ENCODE measurements at regions not wholly inside any gene's neighbourhood (a gene's known extent, or its start where the extent isn't known, plus 50 kb on each side); places are given as distances from the start of the nearest gene placed in this dataset.

- Histone ChIP-seq H3K36me3 (ENCODE audit: control insufficient read depth, insufficient read depth, low read length) (no peaks in the 10 kb centered on the region), H3K4me3 (ENCODE audit: low read depth, low read length) (no peak overlapping the region), H3K27me3 (ENCODE audit: control insufficient read depth, insufficient read depth, low read length) (no peaks in the 10 kb centered on the region)
- TF ChIP-seq, protein P1, sequence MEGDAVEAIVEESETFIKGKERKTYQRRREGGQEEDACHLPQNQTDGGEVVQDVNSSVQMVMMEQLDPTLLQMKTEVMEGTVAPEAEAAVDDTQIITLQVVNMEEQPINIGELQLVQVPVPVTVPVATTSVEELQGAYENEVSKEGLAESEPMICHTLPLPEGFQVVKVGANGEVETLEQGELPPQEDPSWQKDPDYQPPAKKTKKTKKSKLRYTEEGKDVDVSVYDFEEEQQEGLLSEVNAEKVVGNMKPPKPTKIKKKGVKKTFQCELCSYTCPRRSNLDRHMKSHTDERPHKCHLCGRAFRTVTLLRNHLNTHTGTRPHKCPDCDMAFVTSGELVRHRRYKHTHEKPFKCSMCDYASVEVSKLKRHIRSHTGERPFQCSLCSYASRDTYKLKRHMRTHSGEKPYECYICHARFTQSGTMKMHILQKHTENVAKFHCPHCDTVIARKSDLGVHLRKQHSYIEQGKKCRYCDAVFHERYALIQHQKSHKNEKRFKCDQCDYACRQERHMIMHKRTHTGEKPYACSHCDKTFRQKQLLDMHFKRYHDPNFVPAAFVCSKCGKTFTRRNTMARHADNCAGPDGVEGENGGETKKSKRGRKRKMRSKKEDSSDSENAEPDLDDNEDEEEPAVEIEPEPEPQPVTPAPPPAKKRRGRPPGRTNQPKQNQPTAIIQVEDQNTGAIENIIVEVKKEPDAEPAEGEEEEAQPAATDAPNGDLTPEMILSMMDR (IDR thresholded peaks at IDR 0.05; ENCODE audit: insufficient read depth, low read length, poor library complexity, severe bottlenecking) = no peak
- no peak for DNase-seq (ENCODE audit: low read depth)
These were observed 101.3 kb upstream of the DPH6 start for GRCh38 chr15:35647303-35647702.

- Histone ChIP-seq H3K27me3 (ENCODE audit: control insufficient read depth, insufficient read depth, low read length) (no peaks in the 10 kb centered on the region), H3K4me3 (ENCODE audit: low read depth, low read length) (no peak overlapping the region), H3K36me3 (ENCODE audit: control insufficient read depth, insufficient read depth, low read length) (no peaks in the 10 kb centered on the region)
- TF ChIP-seq, protein P1 (IDR thresholded peaks at IDR 0.05; ENCODE audit: insufficient read depth, low read length, poor library complexity, severe bottlenecking) = no peak
- DNase-seq (ENCODE audit: low read depth) = no peak
These were observed 103.0 kb upstream of the DPH6 start for GRCh38 chr15:35648941-35649340.

DNA sequence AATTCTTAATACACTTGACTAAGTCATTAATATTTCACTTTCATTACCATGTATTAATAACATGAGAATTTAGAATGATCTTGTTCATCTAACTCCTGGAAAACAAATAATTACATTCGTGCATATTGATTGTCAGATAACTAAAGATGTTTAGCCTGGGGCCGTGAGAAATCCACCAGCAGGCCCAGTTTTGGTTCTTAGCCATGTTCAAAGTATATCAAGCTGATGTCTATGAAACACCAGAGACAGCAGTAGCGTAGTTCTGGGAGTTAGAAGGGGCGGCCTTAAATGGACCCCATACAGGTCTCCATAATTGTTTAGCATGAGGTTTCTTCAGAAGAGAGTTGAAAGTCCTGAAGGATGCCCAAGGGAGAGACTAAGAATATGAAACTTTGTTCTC lies 103.6 kb upstream of the DPH6 start:
- no peaks in the 10 kb centered on the region for H3K36me3 ChIP-seq (ENCODE audit: control insufficient read depth, insufficient read depth, low read length)
- H3K4me3 ChIP-seq (ENCODE audit: low read depth, low read length) = no peak overlapping the region
- TF ChIP-seq, protein P1 (IDR thresholded peaks at IDR 0.05; ENCODE audit: insufficient read depth, low read length, poor library complexity, severe bottlenecking) = no peak
- DNase-seq (ENCODE audit: low read depth) = no peak
- H3K27me3 ChIP-seq (ENCODE audit: control insufficient read depth, insufficient read depth, low read length) = no peaks in the 10 kb centered on the region

DNA sequence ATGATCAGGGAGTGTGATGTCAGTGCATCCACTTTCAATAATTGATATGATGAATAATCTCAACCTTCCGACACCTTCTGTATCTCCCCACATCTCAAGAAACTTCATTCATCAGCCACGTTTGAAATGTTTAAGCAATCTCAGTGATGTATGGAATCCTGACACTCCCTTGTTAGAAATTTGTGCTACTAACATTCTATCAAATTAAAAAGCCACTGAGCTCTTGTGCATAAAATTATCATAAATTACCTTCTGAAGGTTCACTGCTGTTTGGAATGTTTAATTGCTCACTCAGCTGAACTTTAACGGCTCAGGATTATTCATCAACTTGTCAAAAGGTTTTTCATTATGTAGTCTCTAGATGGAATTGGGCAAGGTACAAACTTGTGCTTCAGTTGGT lies 108.4 kb upstream of the DPH6 start:
- TF ChIP-seq, protein P1 (IDR thresholded peaks at IDR 0.05; ENCODE audit: insufficient read depth, low read length, poor library complexity, severe bottlenecking) = no peak
- H3K4me3 ChIP-seq (ENCODE audit: low read depth, low read length) = no peak overlapping the region
- DNase-seq (ENCODE audit: low read depth) = no peak
- no peaks in the 10 kb centered on the region for H3K36me3 ChIP-seq (ENCODE audit: control insufficient read depth, insufficient read depth, low read length)
- no peaks in the 10 kb centered on the region for H3K27me3 ChIP-seq (ENCODE audit: control insufficient read depth, insufficient read depth, low read length)

DNA sequence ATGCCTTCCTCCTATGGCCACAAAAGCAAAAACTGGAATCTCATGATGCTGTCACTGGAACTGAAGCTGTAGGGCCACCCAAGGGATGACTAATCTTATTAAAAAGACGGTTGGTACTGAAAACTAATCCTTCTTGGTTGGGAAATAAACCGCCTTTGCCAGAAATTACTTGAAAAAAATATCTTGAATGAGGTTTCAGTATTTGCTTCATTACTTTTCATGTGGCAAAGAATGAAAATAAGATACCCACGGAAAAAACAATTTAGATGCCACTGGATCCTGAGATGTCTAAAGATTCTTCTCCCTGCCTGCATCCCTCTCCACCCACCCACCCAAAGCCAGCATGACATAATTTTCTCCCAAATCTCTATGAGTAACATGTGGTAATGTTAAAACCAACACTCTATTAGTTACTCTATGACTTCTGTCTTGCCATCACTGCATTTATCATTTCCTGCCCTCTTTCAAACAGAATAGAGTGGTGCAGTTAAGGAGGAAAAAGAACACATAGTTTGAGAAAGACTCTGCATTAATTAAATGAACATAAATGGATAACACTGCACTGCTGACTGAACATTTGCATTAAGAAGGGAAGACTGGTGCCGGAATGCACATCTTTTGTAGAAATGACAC lies 111.8 kb upstream of the DPH6 start:
- TF ChIP-seq, protein P1 (IDR thresholded peaks at IDR 0.05; ENCODE audit: insufficient read depth, low read length, poor library complexity, severe bottlenecking) = no peak
- Histone ChIP-seq H3K27me3 (ENCODE audit: control insufficient read depth, insufficient read depth, low read length) (no peaks in the 10 kb centered on the region), H3K4me3 (ENCODE audit: low read depth, low read length) (no peak overlapping the region), H3K36me3 (ENCODE audit: control insufficient read depth, insufficient read depth, low read length) (no peaks in the 10 kb centered on the region)
- DNase-seq (ENCODE audit: low read depth) = no peak

DNA sequence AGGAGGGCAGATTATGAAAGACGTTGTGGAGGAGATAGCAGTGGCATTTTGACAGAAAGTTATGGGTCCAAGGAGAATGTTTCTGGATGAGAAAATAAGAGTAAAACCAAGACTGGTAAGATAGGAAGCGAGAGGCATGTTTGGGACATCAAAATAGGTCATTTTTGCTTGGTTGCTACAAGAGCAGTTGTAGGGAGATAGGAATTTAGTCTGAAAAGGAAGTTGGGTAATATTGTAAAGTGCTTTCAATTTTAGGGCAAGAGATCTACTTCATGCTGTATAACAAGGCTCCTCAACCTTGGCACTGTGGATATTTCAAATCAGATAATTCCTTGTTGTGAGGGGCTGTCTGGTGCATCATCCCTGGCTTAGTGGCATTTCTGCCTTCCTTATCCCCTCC lies 118.0 kb upstream of the DPH6 start:
- H3K4me3 ChIP-seq (ENCODE audit: low read depth, low read length) = no peak overlapping the region
- H3K36me3 ChIP-seq (ENCODE audit: control insufficient read depth, insufficient read depth, low read length) = no peaks in the 10 kb centered on the region
- no peaks in the 10 kb centered on the region for H3K27me3 ChIP-seq (ENCODE audit: control insufficient read depth, insufficient read depth, low read length)
- no peak for DNase-seq (ENCODE audit: low read depth)
- TF ChIP-seq, protein P1 (IDR thresholded peaks at IDR 0.05; ENCODE audit: insufficient read depth, low read length, poor library complexity, severe bottlenecking) = no peak
